Bone marrow (tissue), 2 donors: ENCODE measurements at regions not wholly inside any gene's neighbourhood (a gene's known extent, or its start where the extent isn't known, plus 50 kb on each side); places are given as distances from the start of the nearest gene placed in this dataset.
A peak's percentile ranks its signal among the peaks of the same experiment; 100 is the strongest.
"Not testable (repeated sequence)": the region's sequence is repeated elsewhere in the genome, so short reads cannot be mapped to it uniquely, and the experiment has no call there.

Experiments used
- DNase-seq, 2 donors: peaks; one replicate each; lab custom pipeline; 2025; lab: John Stamatoyannopoulos, UW

DNA sequence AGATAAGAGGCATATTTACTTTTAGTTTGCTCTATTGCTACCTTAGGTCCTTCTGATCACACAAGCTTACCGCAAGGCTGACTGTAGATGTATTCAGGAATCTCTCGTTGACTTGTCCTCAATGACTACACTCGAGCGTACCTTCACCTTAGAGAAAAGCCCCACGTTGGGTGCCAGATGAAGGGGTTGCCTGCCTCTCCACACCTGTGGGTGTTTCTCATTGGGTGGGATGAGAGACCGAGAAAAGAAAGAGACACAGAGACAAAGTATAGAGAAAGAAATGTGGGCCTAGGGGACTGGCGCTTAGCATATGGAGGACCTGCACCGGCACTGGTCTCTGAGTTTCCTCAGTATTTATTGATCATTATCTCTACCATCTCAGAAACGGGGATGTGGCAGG lies 51.8 kb downstream of the ASCL4 start:
- no peak for DNase-seq

DNA sequence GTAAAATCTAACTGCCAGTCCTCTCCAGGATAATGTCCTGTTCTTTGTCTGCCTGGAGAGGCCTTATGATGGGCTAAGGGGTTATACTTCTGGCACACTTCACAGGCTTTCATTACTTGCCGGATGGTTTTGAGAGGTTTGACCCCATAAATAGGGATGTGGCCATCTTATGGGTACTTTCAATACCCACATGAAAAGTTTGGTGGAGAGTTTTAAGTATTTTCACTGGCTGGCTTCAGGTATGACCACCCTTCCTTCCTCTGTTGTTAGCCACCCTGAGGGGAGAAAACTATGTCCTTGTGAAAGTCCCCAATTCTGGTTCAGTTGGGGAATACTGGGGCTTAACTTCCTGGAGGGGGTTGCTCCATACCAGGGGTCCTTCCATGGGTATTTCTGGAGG lies 54.8 kb downstream of the ASCL4 start:
- DNase-seq = no peak

DNA sequence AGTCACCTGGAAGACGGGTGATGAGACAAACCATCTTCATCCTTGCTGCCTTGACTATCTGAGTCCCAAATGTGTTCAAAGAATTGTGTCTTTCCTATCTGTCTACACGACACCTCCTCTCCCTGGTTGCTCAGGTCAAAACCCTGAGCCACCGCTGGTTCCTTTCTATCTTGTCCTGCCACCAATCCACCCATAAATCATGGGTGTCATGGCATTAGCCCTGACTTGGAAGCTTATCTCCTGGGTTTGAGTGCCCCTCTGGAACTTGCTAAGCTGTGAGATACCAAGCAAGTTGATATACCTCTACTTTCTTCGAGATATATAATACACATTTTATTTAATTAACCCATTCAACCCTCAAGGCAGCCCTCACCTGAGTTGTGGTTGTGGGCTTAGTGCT lies 57.9 kb downstream of the ASCL4 start:
- no peak for DNase-seq

DNA sequence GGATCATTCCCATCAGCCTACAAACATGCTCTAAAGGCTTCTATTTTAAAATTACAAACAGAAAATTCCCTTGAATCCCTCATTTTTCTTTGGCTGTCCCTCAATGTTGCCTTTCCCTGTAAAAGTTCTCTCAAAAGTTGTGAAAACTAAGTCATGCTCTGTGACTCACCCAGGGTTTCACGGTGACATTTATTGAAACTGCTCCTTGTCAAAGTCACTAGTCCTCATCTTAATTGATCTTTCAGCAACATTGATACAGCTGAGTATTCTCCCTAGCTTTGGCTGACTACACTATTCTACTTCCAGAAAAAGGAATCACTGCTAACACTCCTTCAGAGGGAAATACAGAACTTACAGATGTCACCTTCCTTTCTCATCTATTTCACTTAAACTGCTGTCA lies 65.7 kb downstream of the ASCL4 start:
- no peak for DNase-seq

DNA sequence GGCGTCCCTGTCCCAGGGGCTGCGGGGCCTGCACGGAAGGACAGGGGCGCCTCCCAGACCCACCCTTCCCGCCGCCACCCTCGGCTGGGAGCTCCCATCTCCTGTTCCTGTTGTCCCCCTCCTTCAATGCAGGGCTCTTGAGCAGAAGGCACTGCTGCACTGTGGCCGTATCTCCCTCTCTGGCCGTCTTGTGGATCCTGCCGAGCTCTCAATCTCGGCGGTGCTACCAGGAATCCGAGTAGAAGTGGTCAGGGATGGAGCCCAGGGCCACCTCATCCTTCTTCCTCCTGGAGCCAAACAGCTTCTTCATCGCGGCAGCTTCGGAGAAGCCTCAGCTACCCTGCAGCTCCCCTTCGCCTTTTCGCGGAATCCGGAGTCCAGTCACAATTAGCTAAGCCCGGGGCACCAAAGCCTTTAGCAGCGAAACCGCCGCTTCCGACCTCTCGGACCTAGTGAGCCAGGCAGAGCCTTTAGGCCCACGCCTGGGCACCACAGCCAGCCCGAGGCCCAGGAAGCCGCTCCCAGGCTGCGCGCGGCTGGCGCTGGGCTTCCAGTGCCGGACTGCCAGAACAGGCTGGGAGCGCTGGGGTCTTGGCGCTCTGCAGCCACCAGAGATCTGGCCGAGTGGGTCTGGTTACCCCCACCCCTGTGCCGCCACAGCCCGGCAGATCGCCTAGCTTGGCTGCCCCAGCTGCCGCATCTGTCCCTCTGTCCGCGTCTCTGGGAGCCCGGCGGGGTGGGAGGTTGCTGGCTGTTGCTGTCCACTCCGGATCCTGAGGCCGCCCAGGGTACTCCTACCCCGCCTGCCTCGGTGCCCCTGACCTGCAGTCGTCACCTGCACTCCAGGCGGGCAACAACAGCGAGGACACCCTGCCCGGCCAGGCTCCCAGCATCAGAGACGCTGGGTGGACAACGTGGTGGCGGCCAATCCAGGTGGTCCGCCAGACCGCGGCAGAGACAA lies 69.1 kb downstream of the ASCL4 start:
- no peak for DNase-seq

DNA sequence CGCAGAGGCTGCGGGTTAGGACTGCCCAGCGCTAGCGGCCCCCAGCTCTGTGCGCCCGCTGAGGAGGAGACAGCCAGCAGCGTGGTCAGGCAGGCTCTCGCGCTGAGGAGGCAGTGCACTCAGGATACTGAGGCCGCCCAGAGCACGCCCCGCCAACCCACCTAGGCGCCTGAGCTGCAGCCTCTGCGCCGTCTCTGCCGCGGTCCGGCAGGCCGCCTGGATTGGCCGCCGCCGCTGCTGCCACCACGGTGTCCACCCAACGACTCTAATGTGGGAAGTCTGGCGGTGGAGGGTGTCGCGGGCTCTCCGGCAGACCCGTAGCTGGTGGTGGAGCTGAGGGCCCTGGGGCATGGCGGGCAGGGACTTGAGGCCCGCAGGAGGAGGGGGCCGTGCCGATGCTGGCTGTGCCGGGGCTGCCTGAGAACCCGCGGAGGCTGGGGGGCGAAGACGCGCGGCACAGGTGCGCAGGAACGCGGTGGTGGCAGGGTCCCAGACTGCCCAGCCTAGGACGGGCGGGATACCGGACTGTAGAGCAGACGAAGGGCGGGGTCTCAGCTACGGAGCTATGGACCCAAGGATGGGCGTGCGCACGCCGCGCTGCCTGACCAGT lies 69.9 kb downstream of the ASCL4 start:
- no peak for DNase-seq

DNA sequence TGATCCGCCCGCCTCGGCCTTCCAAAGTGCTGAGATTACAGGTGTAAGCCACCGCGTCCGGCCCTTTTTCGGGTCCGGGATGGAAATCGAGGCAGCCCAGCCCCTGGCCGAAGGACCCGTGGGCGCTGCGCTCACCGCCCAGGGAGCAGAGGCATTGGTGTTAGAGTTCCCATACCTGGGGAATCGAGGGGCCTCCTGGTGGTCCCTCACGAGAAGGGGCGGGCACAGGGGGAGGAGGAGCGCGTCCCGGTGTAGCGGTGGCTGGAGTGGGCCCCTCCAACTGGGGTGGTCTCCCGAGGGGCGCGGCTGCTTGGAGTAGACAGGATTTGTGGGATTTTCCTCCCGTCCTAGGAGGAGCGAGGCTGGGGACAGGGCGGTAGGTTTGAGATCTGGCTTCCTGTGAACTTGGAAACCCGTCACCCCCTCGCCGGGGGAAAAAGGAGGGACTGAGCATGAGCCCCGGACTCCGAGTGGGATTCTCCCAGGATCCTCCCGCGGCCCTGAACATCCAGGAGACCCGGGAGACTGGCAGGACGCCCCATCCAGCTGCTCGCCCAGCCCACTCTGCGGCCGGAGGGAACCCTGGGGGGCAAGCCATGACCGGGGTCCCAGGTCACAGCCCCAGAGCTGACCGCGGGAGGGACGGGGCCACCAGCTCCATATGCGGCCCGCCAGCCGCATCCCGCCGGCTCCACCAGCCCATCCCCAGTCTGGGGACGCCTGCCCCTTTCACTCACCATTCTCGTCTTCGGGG lies 70.9 kb downstream of the ASCL4 start:
- no peak for DNase-seq

DNA sequence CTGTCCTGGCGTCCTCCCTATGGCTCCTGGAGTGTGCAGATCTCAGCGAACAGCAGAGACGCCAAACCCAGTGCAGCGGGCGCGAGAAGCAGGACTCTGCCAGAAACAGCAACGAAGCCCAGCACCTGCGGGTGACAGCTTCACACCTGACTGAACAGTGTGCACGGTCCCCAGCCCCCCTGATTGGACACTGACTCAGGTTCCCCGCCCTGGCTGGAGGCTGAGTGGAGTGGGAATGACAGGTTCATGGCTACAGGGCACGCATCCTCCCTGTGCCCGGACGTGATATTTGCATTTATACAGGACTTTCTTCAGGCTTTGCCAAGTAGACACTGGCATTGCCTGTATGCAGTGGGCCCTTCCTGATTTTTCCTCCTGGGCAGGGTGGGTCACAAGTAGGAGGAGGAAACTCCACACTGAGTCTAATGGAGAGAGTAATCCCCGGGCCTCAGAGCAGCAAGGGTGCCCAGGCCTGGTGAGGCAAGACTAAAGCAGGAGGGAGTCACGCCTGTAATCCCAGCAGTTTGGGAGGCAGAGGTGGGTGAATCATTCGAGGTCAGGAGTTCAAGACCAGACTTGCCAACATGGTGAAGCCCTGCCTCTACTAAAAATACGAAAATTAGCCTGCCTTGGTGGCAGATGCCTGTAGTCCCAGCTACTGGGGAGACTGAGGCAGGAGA lies 71.6 kb downstream of the ASCL4 start:
- no peak for DNase-seq

DNA sequence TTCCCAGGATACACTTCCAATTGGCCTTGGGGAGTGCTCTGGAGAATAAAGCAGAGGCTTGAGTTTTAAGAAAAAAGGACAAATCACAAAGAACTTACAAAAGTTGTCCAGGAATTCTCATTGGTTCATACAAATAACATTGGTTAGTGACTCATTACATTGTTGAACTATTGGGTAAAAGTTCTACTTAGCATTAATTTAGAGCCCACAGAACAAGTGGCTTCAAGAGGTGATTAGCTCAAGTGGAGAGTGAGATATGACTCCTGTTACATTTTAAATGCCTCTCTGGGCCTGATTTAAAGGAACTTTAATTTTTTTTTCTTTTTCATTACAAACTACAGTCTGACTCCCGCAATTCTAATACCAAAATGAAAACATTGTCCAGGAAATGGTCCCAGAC lies 72.9 kb downstream of the ASCL4 start:
- DNase-seq = no peak

DNA sequence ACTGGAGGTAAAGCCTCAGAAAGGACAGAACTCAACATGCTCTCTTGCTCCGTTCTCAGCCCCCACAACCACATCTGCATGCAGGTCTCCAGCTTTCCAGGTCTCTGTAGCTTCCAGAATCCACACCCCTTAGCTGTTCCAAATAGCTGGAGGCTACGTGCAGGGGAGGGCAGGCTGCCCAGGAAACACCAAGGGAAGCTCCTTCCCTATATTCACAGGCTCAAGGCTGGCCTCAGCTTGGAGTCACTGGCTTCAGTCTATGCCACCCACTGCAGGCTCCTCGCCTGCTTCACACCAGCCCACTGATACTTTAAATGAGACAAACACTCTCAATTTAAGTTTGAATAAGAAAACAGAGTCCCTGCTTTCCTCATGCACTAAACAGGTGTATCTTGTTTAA lies 73.3 kb downstream of the ASCL4 start:
- no peak for DNase-seq

DNA sequence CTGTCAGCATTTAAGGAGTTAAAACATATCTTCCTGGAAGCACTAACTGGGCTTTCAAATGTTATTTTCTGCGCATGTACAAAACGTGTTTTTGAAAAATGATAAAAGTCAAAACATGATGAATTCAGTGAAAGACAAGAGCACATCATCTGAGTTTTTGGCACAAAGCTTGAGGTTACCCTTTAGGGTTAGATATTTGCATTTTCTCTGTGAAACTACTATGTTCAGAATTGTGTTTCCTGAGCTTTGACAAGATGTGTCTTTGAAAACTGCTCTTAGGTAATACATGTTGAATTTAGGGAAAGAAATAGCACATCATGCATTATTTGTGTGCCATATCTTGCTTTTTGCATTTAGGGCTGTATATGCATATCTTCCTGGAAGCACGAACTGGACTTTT lies 79.0 kb downstream of the ASCL4 start:
- DNase-seq = no peak

DNA sequence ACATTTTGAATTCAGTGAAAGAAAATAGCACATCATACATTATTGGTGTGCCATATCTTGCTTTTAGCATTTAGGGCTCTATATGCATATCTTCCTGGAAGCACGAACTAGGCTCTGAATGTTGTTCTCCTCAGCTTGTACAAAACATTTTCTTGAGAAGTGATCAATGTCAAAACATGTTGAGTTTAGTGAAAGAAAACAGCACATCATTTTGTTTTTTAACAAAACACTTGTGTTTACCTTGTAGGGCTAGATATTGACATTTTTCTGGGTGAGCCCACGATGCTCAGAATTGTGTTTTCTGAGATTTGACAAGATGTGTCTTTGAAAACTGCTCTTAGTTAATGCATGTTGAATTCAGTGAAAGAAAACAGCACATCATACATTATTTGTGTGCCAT lies 81.0 kb downstream of the ASCL4 start:
- no peak for DNase-seq

DNA sequence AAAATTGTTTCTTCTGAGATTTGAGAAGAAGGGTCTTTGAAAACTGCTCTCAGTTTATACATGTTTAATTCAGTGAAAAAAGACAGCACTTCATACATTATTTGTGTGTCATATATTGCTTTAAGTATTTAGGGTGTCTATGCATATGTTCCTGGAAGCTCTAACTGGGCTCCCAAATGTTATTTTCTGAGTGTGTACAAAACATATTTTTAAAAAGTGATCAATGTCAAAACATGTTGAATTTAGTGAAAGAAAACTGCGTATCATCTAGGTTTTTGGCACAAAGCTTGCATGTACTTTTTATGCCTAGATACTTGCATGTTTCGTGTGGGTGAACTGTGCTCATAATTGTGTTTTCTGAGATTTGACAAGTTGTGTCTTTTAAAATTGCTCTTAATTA lies 81.6 kb downstream of the ASCL4 start:
- no peak for DNase-seq

DNA sequence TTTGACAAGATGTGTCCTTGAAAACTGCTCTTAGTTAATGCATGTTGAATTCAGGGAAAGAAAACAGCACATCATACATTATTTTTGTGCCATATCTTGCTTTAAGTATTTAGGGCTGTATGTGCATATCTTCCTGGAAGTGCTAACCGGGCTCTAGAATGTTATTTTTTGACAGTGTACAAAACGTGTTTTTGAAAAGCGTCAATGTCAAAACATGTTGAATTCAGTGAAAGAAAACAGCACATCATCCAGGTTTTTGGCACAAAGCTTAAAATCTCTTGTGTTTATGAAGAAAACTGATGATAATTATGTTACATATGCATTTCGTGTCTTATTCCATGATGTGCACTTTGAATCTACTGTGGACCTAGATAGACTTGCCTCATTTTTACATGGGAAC lies 82.7 kb downstream of the ASCL4 start:
- DNase-seq = no peak

DNA sequence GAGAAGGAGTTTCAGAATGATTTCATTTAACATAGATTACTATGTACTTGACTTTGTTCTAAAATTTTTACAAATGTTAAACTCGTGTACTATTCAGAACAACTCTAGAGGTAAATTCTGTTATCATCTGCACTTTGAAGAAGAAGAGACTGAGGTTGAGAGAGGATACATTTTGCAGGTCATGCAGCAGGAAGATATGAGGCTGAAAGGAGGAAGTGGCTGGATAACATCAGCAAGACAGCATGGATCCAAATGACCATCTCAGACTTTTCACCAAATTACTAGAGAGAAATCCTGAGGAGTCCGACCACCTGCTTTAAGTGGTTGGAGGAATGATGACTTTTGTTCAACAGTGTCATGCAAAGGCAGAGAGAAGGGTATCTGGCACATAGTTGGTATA lies 84.9 kb downstream of the ASCL4 start:
- no peak for DNase-seq

DNA sequence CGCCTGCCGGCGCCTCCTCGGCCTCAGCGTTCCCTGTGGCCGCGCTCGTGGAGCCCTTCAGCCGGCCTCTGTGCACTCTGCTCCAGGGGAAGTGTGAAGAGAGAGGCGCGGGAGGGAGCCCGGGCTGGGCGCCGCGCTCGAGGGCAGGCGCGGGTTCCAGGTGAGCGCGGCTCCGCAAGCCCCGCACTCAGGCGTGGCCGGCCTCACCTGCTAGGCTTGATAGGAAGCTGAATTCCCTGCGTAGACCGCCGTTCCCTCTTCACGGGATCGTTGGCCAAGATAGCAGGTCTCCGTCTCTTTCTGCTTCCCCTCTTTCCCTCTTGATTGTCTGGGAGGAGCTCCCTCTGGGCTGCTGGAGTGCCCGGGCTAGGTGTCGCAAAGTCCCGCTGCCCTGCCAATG lies 89.7 kb downstream of the ASCL4 start:
- no peak for DNase-seq

DNA sequence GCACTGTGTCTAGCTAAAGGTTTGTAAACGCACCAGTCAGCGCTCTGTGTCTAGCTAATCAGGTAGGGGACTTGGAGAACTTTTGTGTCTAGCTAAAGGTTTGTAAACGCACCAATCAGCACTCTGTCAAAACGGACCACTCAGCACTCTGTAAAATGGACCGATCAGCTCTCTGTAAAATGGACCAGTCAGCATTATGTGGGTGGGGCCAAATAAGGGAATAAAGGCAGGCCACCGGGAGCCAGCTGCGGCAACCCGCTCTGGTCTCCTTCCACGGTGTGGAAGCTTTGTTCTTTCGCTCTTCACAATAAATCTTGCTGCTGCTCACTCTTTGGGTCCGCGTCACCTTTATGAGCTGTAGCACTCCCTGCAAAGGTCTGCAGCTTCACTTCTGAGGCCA lies 90.2 kb downstream of the ASCL4 start:
- not testable (repeated sequence) for DNase-seq

DNA sequence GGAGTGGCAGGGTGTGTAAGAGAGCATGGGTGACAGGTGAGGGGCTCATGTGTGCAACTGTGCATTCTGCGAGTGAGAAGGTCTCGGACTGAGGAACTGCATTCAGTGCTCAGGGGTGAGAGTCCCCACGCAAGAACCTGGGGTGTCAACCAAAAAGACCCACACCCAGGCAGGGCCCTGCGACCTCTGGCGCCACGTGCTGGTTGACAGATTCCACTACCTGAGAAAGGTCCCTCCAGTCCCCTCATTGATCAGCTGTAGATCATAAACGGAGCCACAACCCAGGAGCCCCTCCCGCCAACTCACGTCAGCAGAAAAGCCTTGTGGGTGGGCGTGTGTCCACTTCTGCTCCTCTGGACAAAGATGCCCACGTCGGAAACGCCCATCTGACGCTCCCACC lies 98.7 kb downstream of the ASCL4 start:
- no peak for DNase-seq

DNA sequence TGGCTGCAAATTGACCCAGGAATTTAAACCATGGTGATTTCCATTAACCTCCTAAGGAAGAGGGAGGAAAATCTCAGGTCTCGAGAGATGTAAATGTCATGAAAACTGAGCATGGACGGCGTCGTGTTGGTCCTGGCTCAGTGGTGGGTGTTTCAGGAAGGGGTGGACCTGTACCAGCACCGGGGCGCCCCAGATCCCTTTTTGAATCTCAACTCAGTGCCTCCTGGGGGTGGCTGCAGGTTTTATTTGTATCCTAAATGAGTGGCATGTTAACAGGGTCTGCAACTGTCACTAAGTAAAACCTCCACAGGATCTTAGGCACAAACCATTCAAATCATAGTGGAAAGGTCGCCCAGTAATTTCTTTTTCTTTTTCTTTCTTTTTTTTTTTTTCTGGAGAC lies 101.3 kb downstream of the ASCL4 start:
- DNase-seq = no peak

DNA sequence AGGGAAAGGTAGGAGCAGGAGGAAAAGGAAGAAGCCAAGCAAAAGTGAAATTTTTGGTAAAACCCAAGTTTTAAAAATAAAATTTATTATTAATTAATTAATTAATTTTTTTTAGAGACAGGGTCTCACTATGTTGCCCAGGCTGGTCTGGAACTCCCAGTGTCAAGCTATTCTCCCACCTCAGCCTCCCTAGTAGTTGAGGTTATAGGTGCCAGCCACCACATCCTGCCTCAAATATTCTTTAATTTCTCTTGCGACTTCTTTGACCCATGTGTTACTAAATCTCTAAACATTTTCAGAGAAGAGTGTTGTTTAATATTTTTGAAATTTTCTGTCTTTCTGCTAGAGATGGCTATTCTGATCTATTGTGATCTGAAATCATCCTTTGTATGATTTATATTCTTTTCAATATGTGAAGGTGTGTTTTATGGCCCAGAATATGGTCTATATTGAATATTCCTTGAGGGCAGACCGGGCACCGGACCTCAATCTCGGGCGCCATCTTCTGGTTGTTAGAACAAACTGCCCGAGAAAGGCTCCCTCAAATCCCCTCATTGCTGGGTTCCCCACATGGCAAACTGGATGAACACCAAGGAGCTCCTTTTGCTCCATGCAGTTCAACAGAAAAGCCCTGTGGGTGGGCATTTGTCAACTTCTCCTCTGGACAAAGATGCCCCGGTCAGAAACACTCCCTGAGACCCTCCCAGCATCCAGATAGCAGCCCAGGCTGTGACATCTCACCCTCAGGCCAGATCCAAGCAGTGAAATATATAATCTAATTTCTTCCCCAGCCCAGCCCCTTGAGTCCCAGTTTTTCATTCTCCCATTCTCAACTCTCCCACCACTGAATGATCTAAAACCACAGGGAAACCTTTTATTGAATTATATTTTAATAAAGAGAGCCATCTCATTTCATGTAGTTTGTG lies 110.5 kb downstream of the ASCL4 start:
- DNase-seq = peak in 1 of 2 donors; percentile 1

DNA sequence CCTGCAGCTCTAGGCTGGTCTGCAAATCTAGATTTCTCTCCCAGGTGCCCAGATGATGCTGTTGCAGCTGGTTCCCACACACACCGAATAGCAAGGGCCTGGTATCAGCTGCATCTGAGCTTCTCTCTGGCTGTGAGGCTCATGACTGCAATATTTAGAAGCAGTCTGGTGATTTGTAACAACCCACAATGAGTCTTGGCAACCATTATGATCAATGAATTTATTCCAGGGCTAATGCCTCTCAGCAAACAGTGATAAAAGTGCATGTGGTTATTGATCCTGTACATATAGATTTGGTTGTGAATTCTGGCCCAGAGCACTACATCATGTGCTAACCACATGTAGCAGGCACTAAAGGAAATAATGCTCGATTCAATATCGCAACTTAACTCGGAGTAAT lies 114.3 kb downstream of the ASCL4 start:
- no peak for DNase-seq
